ENCODE measurements at regions not wholly inside any gene's neighbourhood (a gene's known extent, or its start where the extent isn't known, plus 50 kb on each side); places are given as distances from the start of the nearest gene placed in this dataset.

DNA sequence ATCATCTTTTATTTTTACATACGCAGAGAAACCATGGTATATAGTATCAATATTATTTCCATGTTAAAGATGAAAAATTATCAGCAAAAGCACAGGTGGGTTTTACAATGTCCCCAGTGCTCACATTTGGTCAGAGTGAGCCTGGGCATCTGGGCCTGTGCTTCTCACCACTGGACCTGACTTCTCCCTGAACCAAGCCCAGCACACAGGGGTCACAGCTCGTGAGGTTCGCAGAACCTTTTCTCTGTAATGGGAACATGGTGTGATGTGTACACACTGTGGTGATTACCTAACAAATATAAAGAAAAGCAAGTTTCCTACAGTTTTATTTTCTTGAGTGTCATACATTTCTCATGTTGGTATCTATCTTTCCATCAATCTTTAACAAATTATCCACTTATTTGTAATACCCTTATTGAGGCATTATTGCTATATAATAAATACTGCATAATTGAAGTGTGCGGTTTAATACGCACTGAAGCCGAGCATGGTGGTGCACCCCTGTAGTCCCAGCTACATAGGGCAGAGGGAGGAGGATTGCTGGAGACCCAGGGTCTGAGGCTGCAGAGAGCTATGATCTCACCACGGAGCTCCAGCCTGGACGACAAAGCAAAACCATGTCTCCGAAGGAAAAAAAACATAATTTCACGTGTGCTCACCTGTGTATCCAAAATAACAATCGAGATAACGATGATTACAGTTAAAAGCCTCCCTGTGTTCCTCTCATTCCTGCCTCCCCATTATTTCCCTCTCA lies 743.2 kb downstream of the TMEM121 start:
- TF ChIP-seq, protein P1, sequence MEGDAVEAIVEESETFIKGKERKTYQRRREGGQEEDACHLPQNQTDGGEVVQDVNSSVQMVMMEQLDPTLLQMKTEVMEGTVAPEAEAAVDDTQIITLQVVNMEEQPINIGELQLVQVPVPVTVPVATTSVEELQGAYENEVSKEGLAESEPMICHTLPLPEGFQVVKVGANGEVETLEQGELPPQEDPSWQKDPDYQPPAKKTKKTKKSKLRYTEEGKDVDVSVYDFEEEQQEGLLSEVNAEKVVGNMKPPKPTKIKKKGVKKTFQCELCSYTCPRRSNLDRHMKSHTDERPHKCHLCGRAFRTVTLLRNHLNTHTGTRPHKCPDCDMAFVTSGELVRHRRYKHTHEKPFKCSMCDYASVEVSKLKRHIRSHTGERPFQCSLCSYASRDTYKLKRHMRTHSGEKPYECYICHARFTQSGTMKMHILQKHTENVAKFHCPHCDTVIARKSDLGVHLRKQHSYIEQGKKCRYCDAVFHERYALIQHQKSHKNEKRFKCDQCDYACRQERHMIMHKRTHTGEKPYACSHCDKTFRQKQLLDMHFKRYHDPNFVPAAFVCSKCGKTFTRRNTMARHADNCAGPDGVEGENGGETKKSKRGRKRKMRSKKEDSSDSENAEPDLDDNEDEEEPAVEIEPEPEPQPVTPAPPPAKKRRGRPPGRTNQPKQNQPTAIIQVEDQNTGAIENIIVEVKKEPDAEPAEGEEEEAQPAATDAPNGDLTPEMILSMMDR (IDR thresholded peaks at IDR 0.05), result no peak
- TF ChIP-seq POLR2A (IDR thresholded peaks at IDR 0.05), result no peak
